ENCODE measurements at regions not wholly inside any gene's neighbourhood (a gene's known extent, or its start where the extent isn't known, plus 50 kb on each side); places are given as distances from the start of the nearest gene placed in this dataset.

DNA sequence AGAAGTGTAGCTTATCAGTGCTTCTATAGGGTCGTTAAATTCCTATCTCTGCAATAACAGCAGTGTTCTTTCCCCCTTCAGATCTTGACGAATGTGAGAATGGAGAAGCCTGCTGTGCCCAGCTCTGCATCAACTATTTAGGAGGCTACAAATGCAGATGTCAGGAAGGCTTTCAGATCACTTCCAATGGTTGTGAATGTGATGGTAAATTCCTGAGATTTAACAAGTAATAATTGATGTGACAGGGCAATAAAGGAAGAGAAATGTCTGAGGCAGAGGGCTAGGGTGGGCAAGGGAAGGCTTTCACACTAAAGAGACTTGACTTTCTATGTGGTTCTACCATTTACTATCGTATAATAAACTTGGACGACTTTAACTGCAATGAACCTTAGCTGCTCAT lies 711.7 kb upstream of the GOLIM4 start:
- TF ChIP-seq, protein P1, sequence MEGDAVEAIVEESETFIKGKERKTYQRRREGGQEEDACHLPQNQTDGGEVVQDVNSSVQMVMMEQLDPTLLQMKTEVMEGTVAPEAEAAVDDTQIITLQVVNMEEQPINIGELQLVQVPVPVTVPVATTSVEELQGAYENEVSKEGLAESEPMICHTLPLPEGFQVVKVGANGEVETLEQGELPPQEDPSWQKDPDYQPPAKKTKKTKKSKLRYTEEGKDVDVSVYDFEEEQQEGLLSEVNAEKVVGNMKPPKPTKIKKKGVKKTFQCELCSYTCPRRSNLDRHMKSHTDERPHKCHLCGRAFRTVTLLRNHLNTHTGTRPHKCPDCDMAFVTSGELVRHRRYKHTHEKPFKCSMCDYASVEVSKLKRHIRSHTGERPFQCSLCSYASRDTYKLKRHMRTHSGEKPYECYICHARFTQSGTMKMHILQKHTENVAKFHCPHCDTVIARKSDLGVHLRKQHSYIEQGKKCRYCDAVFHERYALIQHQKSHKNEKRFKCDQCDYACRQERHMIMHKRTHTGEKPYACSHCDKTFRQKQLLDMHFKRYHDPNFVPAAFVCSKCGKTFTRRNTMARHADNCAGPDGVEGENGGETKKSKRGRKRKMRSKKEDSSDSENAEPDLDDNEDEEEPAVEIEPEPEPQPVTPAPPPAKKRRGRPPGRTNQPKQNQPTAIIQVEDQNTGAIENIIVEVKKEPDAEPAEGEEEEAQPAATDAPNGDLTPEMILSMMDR (CRISPR knock-in tag; IDR thresholded peaks at IDR 0.05): no peak
- TF ChIP-seq CREM (IDR thresholded peaks at IDR 0.05) (no peak), CREM (CRISPR knock-in tag; IDR thresholded peaks at IDR 0.05) (no peak), ZNF749 (CRISPR knock-in tag; IDR thresholded peaks at IDR 0.05; ENCODE audit: borderline replicate concordance) (no peak), HNF4G (IDR thresholded peaks at IDR 0.05; ENCODE audit: borderline replicate concordance, low read depth, low read length) (no peak), HNF4G (CRISPR knock-in tag; IDR thresholded peaks at IDR 0.05; ENCODE audit: borderline replicate concordance, low read depth) (no peak), EZH2 (conservative IDR thresholded peaks at IDR 0.05; ENCODE audit: low read depth, low read length) (no peak), JARID2 (CRISPR knock-in tag; IDR thresholded peaks at IDR 0.05; ENCODE audit: insufficient replicate concordance) (no peak), POLR2A (IDR thresholded peaks at IDR 0.05; ENCODE audit: insufficient read depth in 1 of 2, low read depth in 2 of 2, low read length in 2 of 2) (no peak), RAD21 (CRISPR knock-in tag; IDR thresholded peaks at IDR 0.05) (no peak), BCL6 (CRISPR knock-in tag; IDR thresholded peaks at IDR 0.05) (no peak), KAT7 (CRISPR knock-in tag; IDR thresholded peaks at IDR 0.05; ENCODE audit: borderline replicate concordance) (no peak), SUZ12 (IDR thresholded peaks at IDR 0.05; ENCODE audit: low read depth, low read length) (no peak), SNRNP70 (IDR thresholded peaks at IDR 0.05; ENCODE audit: low read depth, low read length) (no peak), KDM4B (CRISPR knock-in tag; IDR thresholded peaks at IDR 0.05) (no peak)
